ENCODE measurements at regions not wholly inside any gene's neighbourhood (a gene's known extent, or its start where the extent isn't known, plus 50 kb on each side); places are given as distances from the start of the nearest gene placed in this dataset.

DNA sequence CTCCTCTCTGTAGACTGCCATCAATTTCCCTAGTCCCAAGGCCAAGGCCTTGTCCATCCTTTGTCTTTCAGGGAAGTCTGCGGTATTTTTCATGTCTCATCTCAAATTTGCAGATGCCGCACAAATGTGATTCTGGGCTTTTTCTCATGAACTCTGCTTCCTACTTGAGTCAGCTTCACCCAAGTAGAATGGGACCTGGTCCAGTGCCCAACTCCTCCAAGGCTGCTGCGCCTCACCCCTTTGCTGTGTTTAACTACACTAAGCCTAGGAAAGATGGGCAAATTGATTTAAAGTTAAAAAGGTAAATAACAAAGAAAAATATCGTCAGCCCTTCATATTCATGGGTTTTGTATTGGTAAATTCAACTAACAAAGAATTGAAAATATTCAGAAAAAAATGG, 1092.6 kb upstream of the AUTS2 start:
- TF ChIP-seq, protein P1, sequence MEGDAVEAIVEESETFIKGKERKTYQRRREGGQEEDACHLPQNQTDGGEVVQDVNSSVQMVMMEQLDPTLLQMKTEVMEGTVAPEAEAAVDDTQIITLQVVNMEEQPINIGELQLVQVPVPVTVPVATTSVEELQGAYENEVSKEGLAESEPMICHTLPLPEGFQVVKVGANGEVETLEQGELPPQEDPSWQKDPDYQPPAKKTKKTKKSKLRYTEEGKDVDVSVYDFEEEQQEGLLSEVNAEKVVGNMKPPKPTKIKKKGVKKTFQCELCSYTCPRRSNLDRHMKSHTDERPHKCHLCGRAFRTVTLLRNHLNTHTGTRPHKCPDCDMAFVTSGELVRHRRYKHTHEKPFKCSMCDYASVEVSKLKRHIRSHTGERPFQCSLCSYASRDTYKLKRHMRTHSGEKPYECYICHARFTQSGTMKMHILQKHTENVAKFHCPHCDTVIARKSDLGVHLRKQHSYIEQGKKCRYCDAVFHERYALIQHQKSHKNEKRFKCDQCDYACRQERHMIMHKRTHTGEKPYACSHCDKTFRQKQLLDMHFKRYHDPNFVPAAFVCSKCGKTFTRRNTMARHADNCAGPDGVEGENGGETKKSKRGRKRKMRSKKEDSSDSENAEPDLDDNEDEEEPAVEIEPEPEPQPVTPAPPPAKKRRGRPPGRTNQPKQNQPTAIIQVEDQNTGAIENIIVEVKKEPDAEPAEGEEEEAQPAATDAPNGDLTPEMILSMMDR (conservative IDR thresholded peaks at IDR 0.05), result no peak
- TF ChIP-seq ZFX (IDR thresholded peaks at IDR 0.05), result no peak

Data from C4-2B (cell line).